ENCODE measurements at regions not wholly inside any gene's neighbourhood (a gene's known extent, or its start where the extent isn't known, plus 50 kb on each side); places are given as distances from the start of the nearest gene placed in this dataset.

DNA sequence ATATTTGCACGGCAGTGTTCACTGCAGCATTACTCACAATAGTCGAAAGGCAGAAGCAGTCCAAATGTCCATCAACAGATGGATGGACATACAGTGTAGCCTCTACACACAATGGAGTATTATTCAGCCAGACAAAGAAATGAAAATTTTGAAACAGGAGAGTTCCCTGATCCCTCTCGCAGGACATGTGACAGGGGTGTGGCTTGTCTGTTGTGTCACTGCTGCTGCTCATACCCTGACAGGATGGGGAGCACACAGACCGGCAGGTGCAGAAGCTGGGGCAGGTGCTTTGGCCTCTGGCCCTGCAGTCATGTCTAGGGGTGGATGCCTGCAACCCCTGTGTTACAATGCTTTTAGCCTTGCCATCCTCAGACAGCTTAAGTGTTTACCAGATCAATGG lies 204.3 kb downstream of the EFNB2 start:
- H3K4me3 ChIP-seq = no peak overlapping the region
- DNase-seq = no peak
- H3K9me3 ChIP-seq = no peaks in the 10 kb centered on the region
- no peaks in the 10 kb centered on the region for H3K36me3 ChIP-seq
- H3K4me1 ChIP-seq = no peaks in the 10 kb centered on the region
- intact Hi-C loops (cut with DNase I; ENCODE audit: low total_unique reads) = no loop called here
- no peak for TF ChIP-seq CTCF (IDR thresholded peaks at IDR 0.05)
- no peak for TF ChIP-seq POLR2A (IDR thresholded peaks at IDR 0.05)
- H3K27me3 ChIP-seq = no peaks in the 10 kb centered on the region
- no peak overlapping the region for H3K27ac ChIP-seq

DNA sequence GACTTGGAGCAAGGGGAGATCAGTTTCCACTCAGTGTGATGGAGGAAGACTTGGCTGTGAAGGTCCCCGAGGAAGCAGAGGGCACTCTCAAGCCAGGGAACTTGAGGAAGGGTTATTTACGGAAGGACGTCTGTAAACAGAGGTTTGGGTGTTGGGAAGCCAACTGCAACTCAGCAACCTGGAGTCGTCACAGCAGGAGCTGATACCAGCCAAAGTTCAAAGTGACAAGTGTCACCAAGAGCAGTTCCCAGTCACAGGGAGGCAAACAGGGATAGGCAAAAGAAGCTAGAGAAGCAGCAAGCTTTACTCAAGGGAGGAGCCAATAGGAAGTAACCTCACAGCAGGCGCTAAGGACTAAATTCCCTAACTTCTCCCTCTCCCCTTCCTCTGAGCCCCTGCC lies 205.5 kb downstream of the EFNB2 start:
- no peaks in the 10 kb centered on the region for H3K36me3 ChIP-seq
- no peak for DNase-seq
- H3K9me3 ChIP-seq = no peaks in the 10 kb centered on the region
- no peaks in the 10 kb centered on the region for H3K4me1 ChIP-seq
- H3K27ac ChIP-seq = no peak overlapping the region
- intact Hi-C loops (cut with DNase I; ENCODE audit: low total_unique reads) = no loop called here
- TF ChIP-seq POLR2A (IDR thresholded peaks at IDR 0.05) (no peak), CTCF (IDR thresholded peaks at IDR 0.05) (no peak)
- no peak overlapping the region for H3K4me3 ChIP-seq
- H3K27me3 ChIP-seq = no peaks in the 10 kb centered on the region

GRCh38 chr13:106326751-106327150 lies 208.7 kb downstream of the EFNB2 start:
- TF ChIP-seq POLR2A (IDR thresholded peaks at IDR 0.05) (no peak), CTCF (IDR thresholded peaks at IDR 0.05) (no peak)
- Histone ChIP-seq H3K9me3 (peaks cover 0 to 7% of the 10 kb centered on the region in 2 donors), H3K27me3 (no peaks in the 10 kb centered on the region), H3K27ac (no peak overlapping the region), H3K4me3 (no peak overlapping the region), H3K36me3 (no peaks in the 10 kb centered on the region), H3K4me1 (no peaks in the 10 kb centered on the region)
- intact Hi-C loops (cut with DNase I; ENCODE audit: low total_unique reads) = no loop called here
- DNase-seq = no peak

- no peaks in the 10 kb centered on the region for H3K36me3 ChIP-seq
- DNase-seq = no peak
- no peaks in the 10 kb centered on the region for H3K4me1 ChIP-seq
- H3K27ac ChIP-seq = no peak overlapping the region
- H3K4me3 ChIP-seq = no peak overlapping the region
- TF ChIP-seq POLR2A (IDR thresholded peaks at IDR 0.05) = no peak
- TF ChIP-seq CTCF (IDR thresholded peaks at IDR 0.05) = no peak
- peaks cover 0 to 7% of the 10 kb centered on the region in 2 donors for H3K9me3 ChIP-seq
- intact Hi-C loops (cut with DNase I; ENCODE audit: low total_unique reads) = no loop called here
- no peaks in the 10 kb centered on the region for H3K27me3 ChIP-seq
These were observed 211.0 kb downstream of the EFNB2 start for GRCh38 chr13:106324444-106324843.

DNA sequence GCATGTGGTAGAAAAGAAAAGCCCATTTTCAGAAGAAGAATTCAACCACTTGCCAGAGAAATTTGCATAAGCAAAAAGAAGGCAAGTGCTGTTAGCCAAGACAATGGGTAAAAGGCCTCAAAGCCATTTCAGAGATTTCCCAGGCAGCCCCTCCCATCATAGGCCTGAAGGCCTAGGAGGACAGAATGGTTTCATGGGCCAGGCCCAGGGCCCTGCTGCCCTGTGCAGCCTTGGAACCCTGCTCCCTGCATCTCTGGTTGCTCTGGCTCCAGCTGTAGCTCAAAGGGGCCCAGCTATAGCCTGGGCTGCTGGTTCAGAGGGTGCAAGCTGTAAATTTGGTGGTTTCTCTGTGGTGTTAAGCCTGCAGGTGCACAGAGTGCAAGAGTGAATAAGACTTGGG lies 212.8 kb downstream of the EFNB2 start:
- Histone ChIP-seq H3K4me3 (no peak overlapping the region), H3K9me3 (peaks cover 0 to 7% of the 10 kb centered on the region in 2 donors), H3K27me3 (no peaks in the 10 kb centered on the region), H3K4me1 (no peaks in the 10 kb centered on the region), H3K27ac (no peak overlapping the region), H3K36me3 (no peaks in the 10 kb centered on the region)
- TF ChIP-seq POLR2A (IDR thresholded peaks at IDR 0.05) (no peak), CTCF (IDR thresholded peaks at IDR 0.05) (no peak)
- no peak for DNase-seq
- intact Hi-C loops (cut with DNase I; ENCODE audit: low total_unique reads) = no loop called here
